Pancreas (tissue), 10 donors: ENCODE measurements at regions not wholly inside any gene's neighbourhood (a gene's known extent, or its start where the extent isn't known, plus 50 kb on each side); places are given as distances from the start of the nearest gene placed in this dataset.

ENCODE experiments used
- ATAC-seq, 4 donors: fragments of 200-7000 bp; cut with Tn5 transposase; one replicate each; pipeline versions ENCODE4 v1.8.0 to v1.9.1; 2020; ENCODE audit warnings: mild to moderate bottlenecking in 4 of 4, moderate library complexity in 4 of 4
- DNase-seq, 6 donors: peaks; one replicate each; pipeline ENCODE4 v3.0.0-alpha.2; 2020
- FAIRE-seq: peaks from 2 replicates; lab custom pipeline; 2012; peaks lifted over from hg19 to GRCh38; lab: Jason Lieb, UNC
- H3K27ac ChIP-seq, 4 donors: fragments of 200-600 bp; sonication (generic); 1 replicate in 3 of 4; 2 replicates in 1 of 4; pipeline versions ENCODE4 v1.5.0 to v1.8.0; 2020
- H3K27me3 ChIP-seq, 4 donors: fragments of 200-600 bp; one replicate each; pipeline ENCODE4 v1.8.0; 2021
- H3K36me3 ChIP-seq, 3 donors: fragments of 200-600 bp; sonication (generic) in 1 of 3; one replicate each; pipeline versions ENCODE4 v1.5.0 to v1.8.0; 2020 to 2021
- H3K4me1 ChIP-seq, 3 donors: fragments of 200-600 bp; one replicate each; pipeline ENCODE4 v1.8.0; 2021
- H3K4me3 ChIP-seq, 4 donors: fragments of 200-600 bp; sonication (generic) in 2 of 4; one replicate each; pipeline versions ENCODE4 v1.5.0 to v1.8.0; 2020 to 2021
- H3K9me3 ChIP-seq, 4 donors: fragments of 200-600 bp; one replicate each; pipeline ENCODE4 v1.8.0; 2021
- CTCF ChIP-seq, 4 donors: fragments of 200-600 bp; sonication (generic) in 3 of 4; IDR thresholded peaks; one replicate each; pipeline versions ENCODE4 v1.5.0 to v1.8.0; 2021; ENCODE audit warnings: antibody characterized with exemption in 4 of 4
- WGBS, 2 donors: extraction: QIAGEN DNeasy Blood & Tissue Kit; methylation state at CpG; one replicate each; pipeline ENCODE4 v1.1.7; 2013; 5-methylcytosine and 5-hydroxymethylcytosine counted together
- intact Hi-C, 3 donors: fragments of 100-400 bp; cut with DNase I; formaldehyde crosslinking; loops; one replicate each; pipeline versions ENCODE4 v1.11.1 to v1.14.2; 2022
- donor health status: healthy with polysubstance abuse.
- donor health status: DM: no; HTN: no; CAD: no; lungs with moderate emphysema.
- donor health status: DM: no; HTN: no; CAD: no.
- donor health status: control.
- donor health status: control.
- donor health status: Bipolar disorder and iron deficiency.
- donor health status: DM: yes; HTN: yes; CAD: no.
- donor health status: DM: no; HTN: no; CAD: no.
- donor health status: DM: no; HTN: no; CAD: no.
- donor health status: DM: yes; HTN: yes; CAD: no.

GRCh38 chr12:131352296-131352900 is 358.5 kb upstream of the SFSWAP start:
- no peak for FAIRE-seq
- H3K27me3 ChIP-seq = no peaks in the 10 kb centered on the region
- no peaks in the 10 kb centered on the region for H3K4me1 ChIP-seq
- TF ChIP-seq CTCF (IDR thresholded peaks at IDR 0.05) = no peak
- no peak overlapping the region for H3K4me3 ChIP-seq
- WGBS, 2 donors = 76 to 86% methylated on average over 21 of the region's 21 CpGs
- no peaks in the 10 kb centered on the region for H3K9me3 ChIP-seq
- ATAC-seq = no peak
- DNase-seq = no peak
- no peak overlapping the region for H3K27ac ChIP-seq
- H3K36me3 ChIP-seq = no peaks in the 10 kb centered on the region
- intact Hi-C loops = no loop called here

- FAIRE-seq (no peak), DNase-seq (no peak), ATAC-seq (no peak)
- no peaks in the 10 kb centered on the region for H3K4me1 ChIP-seq
- H3K9me3 ChIP-seq = no peaks in the 10 kb centered on the region
- H3K4me3 ChIP-seq = no peak overlapping the region
- 48 to 57% methylated on average over 2 of the region's 2 CpGs for WGBS, 2 donors
- no peak for TF ChIP-seq CTCF (IDR thresholded peaks at IDR 0.05)
- no peaks in the 10 kb centered on the region for H3K27me3 ChIP-seq
- H3K36me3 ChIP-seq = no peaks in the 10 kb centered on the region
- H3K27ac ChIP-seq = no peak overlapping the region
- intact Hi-C loops = no loop called here
Observed at GRCh38 chr12:131353376-131353775, 357.5 kb upstream of the SFSWAP start.

DNA sequence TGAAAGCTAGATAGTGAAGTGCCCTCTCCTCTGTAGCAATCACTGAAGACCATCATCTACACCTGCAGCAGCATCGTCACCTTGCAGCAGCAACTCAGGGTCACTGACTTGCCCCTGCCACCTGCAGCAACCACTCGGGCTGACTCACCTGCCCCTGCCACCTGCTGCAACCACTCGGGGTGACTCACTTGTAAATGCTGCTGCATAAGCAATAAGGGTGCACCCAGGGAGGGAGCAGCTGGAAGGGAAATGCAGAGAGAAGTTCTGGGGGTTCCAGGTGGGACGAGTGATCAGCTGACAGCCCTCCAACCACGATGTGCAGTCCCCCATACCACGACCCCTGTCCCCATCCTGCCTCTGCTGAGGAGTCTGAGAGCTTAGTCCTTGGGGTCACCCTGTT is 357.1 kb upstream of the SFSWAP start:
- Histone ChIP-seq H3K36me3 (no peaks in the 10 kb centered on the region), H3K27me3 (no peaks in the 10 kb centered on the region), H3K4me1 (no peaks in the 10 kb centered on the region), H3K4me3 (no peak overlapping the region), H3K9me3 (no peaks in the 10 kb centered on the region), H3K27ac (no peak overlapping the region)
- 48 to 55% methylated on average over 6 of the region's 6 CpGs for WGBS, 2 donors
- FAIRE-seq (no peak), DNase-seq (no peak), ATAC-seq (no peak)
- no peak for TF ChIP-seq CTCF (IDR thresholded peaks at IDR 0.05)
- intact Hi-C loops = no loop called here

GRCh38 chr12:131355361-131356245 is 355.3 kb upstream of the SFSWAP start:
- WGBS, 2 donors = 53 to 64% methylated on average over 29 of the region's 29 CpGs
- no peaks in the 10 kb centered on the region for H3K36me3 ChIP-seq
- ATAC-seq = peak in 2 of 4 donors; percentile 23 to 50
- no peaks in the 10 kb centered on the region for H3K4me1 ChIP-seq
- H3K9me3 ChIP-seq = peaks cover 0 to 5% (median 0%) of the 10 kb centered on the region in 4 donors
- no peak for FAIRE-seq
- intact Hi-C loops = no loop called here
- H3K27me3 ChIP-seq = peaks cover 0 to 8% (median 0%) of the 10 kb centered on the region in 4 donors
- H3K27ac ChIP-seq = no peak overlapping the region
- no peak overlapping the region for H3K4me3 ChIP-seq
- TF ChIP-seq CTCF (IDR thresholded peaks at IDR 0.05) = no peak
- DNase-seq = no peak
